Thymus (tissue), 11 donors: ENCODE measurements at regions not wholly inside any gene's neighbourhood (a gene's known extent, or its start where the extent isn't known, plus 50 kb on each side); places are given as distances from the start of the nearest gene placed in this dataset.

Experiments used
- DNase-seq, 9 donors: peaks; one replicate each; pipeline ENCODE4 v3.0.0-alpha.2; 2013; ENCODE audit warnings: low spot score in 9 of 9, low read depth in 6 of 9, missing footprints in 1 of 9
- H3K27ac ChIP-seq, 2 donors: one replicate each; pipeline ENCODE4 v1.5.1; 2013; ENCODE audit warnings: control low read depth in 1 of 2, low read depth in 1 of 2, low read length in 1 of 2, mild to moderate bottlenecking in 1 of 2, moderate library complexity in 1 of 2
- H3K27me3 ChIP-seq, 2 donors: one replicate each; pipeline ENCODE4 v1.5.1; 2013; ENCODE audit warnings: low read length in 1 of 2; ENCODE audit not compliant: control insufficient read depth in 2 of 2, insufficient read depth in 1 of 2
- H3K36me3 ChIP-seq, 2 donors: one replicate each; pipeline ENCODE4 v1.5.1; 2013; ENCODE audit warnings: low read length in 1 of 2, mild to moderate bottlenecking in 1 of 2, moderate library complexity in 1 of 2; ENCODE audit not compliant: control insufficient read depth in 2 of 2, insufficient read depth in 2 of 2
- H3K4me1 ChIP-seq, 2 donors: one replicate each; pipeline ENCODE4 v1.5.1; 2013; ENCODE audit warnings: low read length in 2 of 2; ENCODE audit not compliant: control insufficient read depth in 2 of 2, insufficient read depth in 2 of 2
- H3K4me3 ChIP-seq, 2 donors: one replicate each; pipeline ENCODE4 v1.5.1; 2013; ENCODE audit warnings: low read length in 2 of 2, control low read depth in 1 of 2, mild to moderate bottlenecking in 1 of 2
- H3K9me3 ChIP-seq, 2 donors: one replicate each; pipeline ENCODE4 v1.5.1; 2013; ENCODE audit warnings: low read length in 1 of 2, mild to moderate bottlenecking in 1 of 2; ENCODE audit not compliant: control insufficient read depth in 2 of 2, insufficient read depth in 1 of 2
- WGBS: extraction: QIAGEN DNeasy Blood & Tissue Kit; methylation state at CpG from one replicate; pipeline ENCODE4 v1.1.7; 2013; 5-methylcytosine and 5-hydroxymethylcytosine counted together
- donor health status: healthy.

- Histone ChIP-seq H3K9me3 (no peaks in the 10 kb centered on the region), H3K36me3 (no peaks in the 10 kb centered on the region), H3K27me3 (no peaks in the 10 kb centered on the region), H3K4me3 (no peak overlapping the region), H3K27ac (no peak overlapping the region), H3K4me1 (no peaks in the 10 kb centered on the region)
- DNase-seq = no peak
- WGBS = 82% methylated on average over 3 of the region's 3 CpGs
Measured at GRCh38 chr11:104658177-104658576, 240.1 kb downstream of the CASP12 start.

- Histone ChIP-seq H3K4me1 (no peaks in the 10 kb centered on the region), H3K9me3 (no peaks in the 10 kb centered on the region), H3K27me3 (no peaks in the 10 kb centered on the region), H3K36me3 (no peaks in the 10 kb centered on the region), H3K4me3 (no peak overlapping the region), H3K27ac (no peak overlapping the region)
- no peak for DNase-seq
- WGBS = 95% methylated on average over 2 of the region's 2 CpGs
Measured at GRCh38 chr11:104657083-104657482, 241.2 kb downstream of the CASP12 start.

- Histone ChIP-seq H3K27me3 (no peaks in the 10 kb centered on the region), H3K4me3 (no peak overlapping the region), H3K9me3 (peaks cover 0 to 5% of the 10 kb centered on the region in 2 donors), H3K27ac (no peak overlapping the region), H3K4me1 (no peaks in the 10 kb centered on the region), H3K36me3 (no peaks in the 10 kb centered on the region)
- DNase-seq = no peak
Measured at GRCh38 chr11:104655066-104655465, 243.2 kb downstream of the CASP12 start.

- DNase-seq = no peak
- 98% methylated on average over 1 of the region's 1 CpG for WGBS
- H3K4me3 ChIP-seq = no peak overlapping the region
- no peaks in the 10 kb centered on the region for H3K36me3 ChIP-seq
- no peaks in the 10 kb centered on the region for H3K27me3 ChIP-seq
- H3K4me1 ChIP-seq = no peaks in the 10 kb centered on the region
- H3K9me3 ChIP-seq = peaks cover 0 to 6% of the 10 kb centered on the region in 2 donors
- no peak overlapping the region for H3K27ac ChIP-seq
Measured at GRCh38 chr11:104654181-104654813, 244.0 kb downstream of the CASP12 start.

- H3K4me3 ChIP-seq = no peak overlapping the region
- H3K9me3 ChIP-seq = peaks cover 0 to 6% of the 10 kb centered on the region in 2 donors
- H3K27me3 ChIP-seq = no peaks in the 10 kb centered on the region
- DNase-seq = no peak
- no peaks in the 10 kb centered on the region for H3K36me3 ChIP-seq
- H3K27ac ChIP-seq = no peak overlapping the region
- H3K4me1 ChIP-seq = no peaks in the 10 kb centered on the region
- WGBS = 14% methylated on average over 5 of the region's 5 CpGs
Measured at GRCh38 chr11:104653407-104653806, 244.9 kb downstream of the CASP12 start.

GRCh38 chr11:104652996-104653395, 245.3 kb downstream of the CASP12 start:
- no peak overlapping the region for H3K4me3 ChIP-seq
- no peak overlapping the region for H3K27ac ChIP-seq

GRCh38 chr11:104650234-104650633, 248.0 kb downstream of the CASP12 start:
- no peak overlapping the region for H3K27ac ChIP-seq
- no peaks in the 10 kb centered on the region for H3K27me3 ChIP-seq
- no peaks in the 10 kb centered on the region for H3K4me1 ChIP-seq
- H3K4me3 ChIP-seq = no peak overlapping the region
- peaks cover 0 to 6% of the 10 kb centered on the region in 2 donors for H3K9me3 ChIP-seq
- DNase-seq = peak in 1 of 9 donors; percentile 23
- no peaks in the 10 kb centered on the region for H3K36me3 ChIP-seq
- 97% methylated on average over 5 of the region's 5 CpGs for WGBS

More at GRCh38 chr11:104652996-104653395, 245.3 kb downstream of the CASP12 start:
- Histone ChIP-seq H3K27me3 (no peaks in the 10 kb centered on the region), H3K36me3 (no peaks in the 10 kb centered on the region), H3K4me1 (no peaks in the 10 kb centered on the region), H3K9me3 (peaks cover 0 to 6% of the 10 kb centered on the region in 2 donors)
- 82% methylated on average over 4 of the region's 4 CpGs for WGBS
- no peak for DNase-seq

GRCh38 chr11:104649002-104649401, 249.3 kb downstream of the CASP12 start:
- no peaks in the 10 kb centered on the region for H3K36me3 ChIP-seq
- DNase-seq = no peak
- no peak overlapping the region for H3K4me3 ChIP-seq
- no peaks in the 10 kb centered on the region for H3K27me3 ChIP-seq
- no peaks in the 10 kb centered on the region for H3K4me1 ChIP-seq
- no peak overlapping the region for H3K27ac ChIP-seq
- H3K9me3 ChIP-seq = peaks cover 0 to 6% of the 10 kb centered on the region in 2 donors
- 63% methylated on average over 1 of the region's 1 CpG for WGBS

- 88% methylated on average over 2 of the region's 2 CpGs for WGBS
- Histone ChIP-seq H3K27me3 (no peaks in the 10 kb centered on the region), H3K4me3 (no peak overlapping the region), H3K9me3 (peaks cover 0 to 5% of the 10 kb centered on the region in 2 donors), H3K4me1 (no peaks in the 10 kb centered on the region), H3K36me3 (no peaks in the 10 kb centered on the region), H3K27ac (no peak overlapping the region)
- no peak for DNase-seq
Measured at GRCh38 chr11:104645261-104646222, 252.7 kb downstream of the CASP12 start.
